SH-SY5Y (cell line): ENCODE measurements at regions not wholly inside any gene's neighbourhood (a gene's known extent, or its start where the extent isn't known, plus 50 kb on each side); places are given as distances from the start of the nearest gene placed in this dataset.

Experiments used
- GATA2 ChIP-seq: IDR thresholded peaks from 2 replicates; pipeline ENCODE4 v1.6.1; 2011; ENCODE audit warnings: mild to moderate bottlenecking, low read depth, low read length
- GATA3 ChIP-seq: IDR thresholded peaks from 2 replicates; pipeline ENCODE4 v1.6.1; 2011; ENCODE audit warnings: low read depth, mild to moderate bottlenecking, low read length, moderate library complexity

DNA sequence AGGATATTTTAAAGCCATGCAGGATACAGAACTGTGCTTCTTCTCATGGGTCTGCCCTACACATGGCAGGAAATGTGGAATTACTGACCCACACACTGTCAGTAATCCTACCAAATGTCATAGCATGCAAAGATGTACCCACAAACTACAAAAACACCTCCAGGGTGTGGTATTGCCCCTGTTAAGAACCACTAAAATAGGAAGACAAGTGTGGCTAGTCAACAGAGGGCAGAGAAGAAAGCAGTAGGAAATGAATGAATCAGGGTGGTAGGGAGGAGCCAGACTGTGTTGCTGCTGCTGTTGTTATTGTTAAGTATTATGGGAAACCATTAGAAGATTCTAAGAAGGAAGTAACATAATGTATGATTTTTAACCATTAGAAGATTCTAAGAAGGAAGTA lies 556.7 kb upstream of the ACVR2A start:
- TF ChIP-seq GATA2 (no peak), GATA3 (no peak)

DNA sequence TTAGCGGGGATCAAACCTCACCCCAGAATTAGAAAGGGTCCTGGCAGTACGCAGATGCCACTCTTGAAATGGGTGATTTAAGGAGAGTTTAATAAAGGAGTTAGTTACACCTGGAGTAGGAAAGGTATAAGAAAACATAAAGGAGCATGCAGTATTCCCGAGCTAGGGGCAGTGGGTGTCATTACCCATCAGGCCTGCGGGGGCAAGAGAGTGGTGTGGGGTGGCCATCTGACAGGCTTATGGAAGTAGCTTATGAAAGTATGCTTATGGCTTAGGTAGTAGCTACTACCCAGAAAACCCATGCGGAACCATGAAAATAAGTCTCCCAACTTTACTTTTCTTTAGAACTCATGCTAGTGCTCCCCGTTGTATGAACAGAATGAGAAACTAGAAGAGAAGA lies 568.9 kb upstream of the ACVR2A start:
- TF ChIP-seq GATA2 (no peak), GATA3 (no peak)

DNA sequence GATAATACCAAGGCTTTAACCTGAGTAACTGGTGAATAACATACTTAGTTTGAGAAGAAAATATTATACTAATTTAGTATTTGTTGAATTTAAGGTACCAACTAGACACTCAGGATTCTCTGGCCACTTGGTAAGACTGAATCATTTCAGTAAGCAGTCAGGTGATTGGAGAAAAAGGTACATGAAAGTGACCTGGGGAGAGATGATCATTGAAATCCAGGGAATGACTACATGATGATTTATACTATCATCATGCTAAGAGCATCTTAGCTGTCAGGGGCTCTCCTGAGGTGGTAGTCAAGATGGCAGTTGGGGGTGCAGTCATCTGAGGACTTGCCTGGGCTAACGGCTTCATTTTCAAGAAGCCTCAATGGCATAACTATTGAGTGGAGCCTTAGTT lies 571.2 kb upstream of the ACVR2A start:
- TF ChIP-seq GATA2 (no peak), GATA3 (no peak)

GRCh38 chr2:147273106-147273505 lies 571.7 kb upstream of the ACVR2A start:
- TF ChIP-seq GATA3 (no peak), GATA2 (no peak)

DNA sequence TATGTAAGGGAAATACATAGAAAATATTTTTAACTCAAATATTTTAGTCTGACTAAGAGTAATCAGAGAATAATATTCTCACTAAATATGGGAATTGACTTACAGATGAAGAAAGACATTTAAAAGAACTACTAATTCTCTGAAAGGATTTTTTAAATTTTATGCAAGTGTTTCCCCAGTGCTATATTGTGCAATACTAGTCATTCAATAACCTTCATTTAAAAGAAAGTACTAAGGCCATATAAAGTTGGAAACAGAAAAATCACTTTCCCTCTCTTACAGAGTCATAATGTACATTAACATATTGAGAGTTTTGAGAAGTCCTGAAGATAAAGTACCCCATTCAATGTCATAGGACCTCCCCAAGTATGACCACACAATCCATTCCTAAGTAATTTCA lies 584.6 kb upstream of the ACVR2A start:
- TF ChIP-seq GATA3, result no peak
- no peak for TF ChIP-seq GATA2

- TF ChIP-seq GATA3 (no peak), GATA2 (no peak)
Measured at GRCh38 chr2:147255812-147256211, 589.0 kb upstream of the ACVR2A start.

DNA sequence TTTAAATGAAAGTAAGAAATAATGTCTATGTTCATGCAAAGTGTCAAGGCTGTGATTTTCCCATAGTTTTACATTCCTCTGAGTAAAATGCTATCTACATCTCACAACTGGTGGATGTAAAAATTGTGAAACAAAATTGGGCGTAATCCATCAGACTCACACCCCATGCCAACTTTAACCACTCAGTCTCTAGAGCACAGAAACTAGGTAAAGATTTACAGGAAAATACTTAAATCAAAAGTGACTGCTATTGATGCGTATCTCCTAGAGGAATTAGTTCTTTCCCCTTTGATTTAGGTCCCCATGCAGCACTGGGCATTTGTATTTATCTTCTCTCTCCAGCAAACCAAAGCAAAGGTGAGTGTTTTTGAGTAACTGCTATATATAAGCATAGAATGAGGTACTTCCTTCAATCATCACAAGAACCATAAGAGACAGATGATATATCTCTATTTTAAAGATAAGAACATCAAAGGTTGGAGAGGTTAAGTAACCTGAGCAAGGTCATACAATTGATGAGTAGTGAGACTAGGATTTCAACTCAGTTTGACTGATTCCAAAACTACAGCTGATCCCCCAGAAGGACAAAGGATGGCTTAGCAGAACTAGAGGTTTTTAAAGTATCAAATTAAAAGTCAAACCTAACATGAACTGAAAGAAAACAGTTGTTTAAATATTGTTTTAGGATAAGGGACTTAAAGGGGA lies 594.0 kb upstream of the ACVR2A start:
- TF ChIP-seq GATA3 (no peak), GATA2 (no peak)

DNA sequence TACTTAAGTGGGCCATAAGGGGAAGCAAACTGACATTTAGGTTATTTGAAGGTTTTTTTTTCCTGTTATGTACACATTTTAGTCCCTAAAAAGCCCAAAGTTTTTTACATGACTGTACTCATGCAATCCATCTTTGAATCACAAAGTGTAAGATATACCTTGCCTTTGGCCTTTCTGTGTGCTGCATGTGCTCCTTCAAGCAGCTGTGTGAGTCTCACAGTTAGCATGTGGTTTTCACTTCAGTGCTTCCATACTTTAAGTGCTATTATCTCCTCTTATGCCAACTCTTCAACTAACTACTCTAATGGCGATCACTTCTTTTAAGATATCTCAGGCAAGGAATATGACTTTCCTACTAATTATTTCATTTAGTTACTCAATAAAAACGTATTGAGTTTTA lies 597.1 kb upstream of the ACVR2A start:
- TF ChIP-seq GATA3 (no peak), GATA2 (no peak)

GRCh38 chr2:147242445-147242844 lies 602.4 kb upstream of the ACVR2A start:
- no peak for TF ChIP-seq GATA3
- TF ChIP-seq GATA2, result no peak

DNA sequence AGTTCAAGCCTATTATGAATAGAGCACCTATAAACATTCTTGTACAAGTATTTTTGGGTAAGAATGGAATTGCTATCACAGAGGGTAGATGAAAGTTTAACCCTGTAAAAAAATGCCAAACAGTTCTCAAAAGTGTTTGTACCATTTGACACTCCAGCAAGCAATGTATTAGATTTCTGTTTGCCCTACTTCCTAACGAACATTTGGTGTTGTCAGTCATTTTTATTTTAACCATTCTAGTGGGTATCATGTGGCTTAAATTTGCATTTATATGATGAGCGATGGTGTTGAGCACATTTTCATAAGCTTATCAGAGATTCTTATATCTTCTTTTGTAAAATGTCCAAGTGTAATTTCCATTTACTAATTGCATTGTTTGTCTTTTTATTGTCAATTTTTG lies 608.2 kb upstream of the ACVR2A start:
- TF ChIP-seq GATA3 (no peak), GATA2 (no peak)

GRCh38 chr2:147232225-147232669 lies 612.6 kb upstream of the ACVR2A start:
- TF ChIP-seq GATA3 (no peak), GATA2 (no peak)

GRCh38 chr2:147231607-147232006 lies 613.2 kb upstream of the ACVR2A start:
- TF ChIP-seq GATA3 (no peak), GATA2 (no peak)

DNA sequence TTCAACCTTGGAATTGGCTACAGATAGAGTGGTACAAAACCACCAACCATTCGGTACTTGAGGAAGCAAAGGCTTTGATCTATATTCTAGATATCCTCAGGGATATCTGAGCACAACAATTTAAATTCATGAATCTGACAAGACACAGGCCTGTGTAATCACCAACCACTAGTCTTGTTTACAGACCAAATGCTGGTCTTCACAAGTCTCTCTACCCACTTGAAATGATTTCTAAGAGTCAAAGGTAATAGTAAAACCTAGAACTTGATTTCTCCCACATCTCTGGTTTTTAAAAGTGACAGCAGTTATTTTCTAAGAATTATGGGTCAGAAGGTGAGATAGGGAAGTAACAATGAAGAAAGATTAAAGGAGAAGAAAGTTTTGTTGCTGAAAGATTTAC lies 613.7 kb upstream of the ACVR2A start:
- TF ChIP-seq GATA2 (no peak), GATA3 (no peak)

DNA sequence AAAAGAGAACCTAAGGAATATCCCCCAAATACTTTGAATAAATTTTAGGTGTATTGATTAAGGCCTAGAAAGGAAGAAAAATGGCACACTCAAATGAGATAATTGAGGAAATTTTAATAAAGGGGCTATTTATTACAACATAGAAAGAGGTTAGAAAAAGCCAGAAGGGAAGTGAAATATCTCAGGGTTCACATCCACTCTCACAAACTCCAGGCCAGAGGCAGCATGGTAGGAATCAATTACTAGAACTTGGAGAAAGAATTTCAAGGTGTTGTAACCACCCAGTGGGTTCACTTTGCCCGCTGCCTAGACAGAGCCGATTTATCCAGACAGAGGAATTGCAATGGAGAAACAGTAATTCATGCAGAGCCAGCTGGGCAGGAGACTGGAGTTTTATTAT lies 617.5 kb upstream of the ACVR2A start:
- TF ChIP-seq GATA2 (no peak), GATA3 (no peak)

DNA sequence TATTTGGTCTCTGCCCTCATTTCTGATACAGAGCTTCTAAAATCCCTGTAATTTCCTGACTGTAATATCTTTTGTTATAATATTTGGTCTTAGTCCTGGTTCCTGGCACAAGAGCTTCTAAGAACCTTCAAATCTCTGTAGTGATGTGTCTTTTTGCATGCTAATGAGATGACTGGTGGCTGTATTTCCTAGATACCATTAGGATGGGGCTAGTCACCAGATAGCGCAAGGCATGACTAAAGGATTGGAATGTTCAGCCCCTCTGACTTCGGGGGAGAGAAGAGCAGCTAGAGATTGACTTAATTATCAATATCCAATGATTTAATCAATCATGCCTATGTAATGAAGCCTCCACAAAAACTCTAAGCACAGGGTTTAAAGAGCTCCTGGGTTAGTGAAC lies 620.8 kb upstream of the ACVR2A start:
- TF ChIP-seq GATA3 (no peak), GATA2 (no peak)

GRCh38 chr2:147223553-147224060 lies 621.2 kb upstream of the ACVR2A start:
- TF ChIP-seq GATA2, result no peak
- TF ChIP-seq GATA3, result no peak

DNA sequence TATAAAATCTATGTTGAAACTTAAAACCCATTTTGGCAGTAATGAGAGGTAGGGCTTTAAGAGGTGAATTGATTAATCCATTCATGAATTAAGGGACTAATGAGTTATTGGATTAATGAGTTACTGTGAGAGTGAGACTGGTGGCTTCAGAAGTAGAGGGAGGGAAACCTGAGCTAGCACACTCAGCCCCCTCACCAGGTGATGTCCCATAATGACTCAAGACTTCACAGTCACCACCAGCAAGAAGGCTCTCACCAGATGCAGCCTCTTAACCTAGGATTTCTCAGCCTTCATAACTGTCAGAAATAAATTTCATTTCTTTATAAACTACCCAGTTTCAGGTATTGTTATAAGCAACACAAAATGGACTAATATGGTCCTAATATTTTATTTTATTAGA lies 621.7 kb upstream of the ACVR2A start:
- no peak for TF ChIP-seq GATA2
